HEK293T (cell line): ENCODE measurements at regions not wholly inside any gene's neighbourhood (a gene's known extent, or its start where the extent isn't known, plus 50 kb on each side); places are given as distances from the start of the nearest gene placed in this dataset.

ENCODE experiments used
- NFRKB ChIP-seq: fragments of 450-650 bp; IDR thresholded peaks from 2 replicates; pipeline ENCODE4 v1.6.1; 2016; ENCODE audit warnings: mild to moderate bottlenecking, moderate library complexity
- SP1 ChIP-seq: fragments of 450-650 bp; IDR thresholded peaks from 2 replicates; pipeline ENCODE4 v1.6.1; 2017
- SUZ12 ChIP-seq: fragments of 450-650 bp; IDR thresholded peaks from 2 replicates; pipeline ENCODE4 v1.6.1; 2016; ENCODE audit warnings: mild to moderate bottlenecking
- ZNF384 ChIP-seq: fragments of 450-650 bp; IDR thresholded peaks from 2 replicates; pipeline ENCODE4 v1.6.1; 2016

DNA sequence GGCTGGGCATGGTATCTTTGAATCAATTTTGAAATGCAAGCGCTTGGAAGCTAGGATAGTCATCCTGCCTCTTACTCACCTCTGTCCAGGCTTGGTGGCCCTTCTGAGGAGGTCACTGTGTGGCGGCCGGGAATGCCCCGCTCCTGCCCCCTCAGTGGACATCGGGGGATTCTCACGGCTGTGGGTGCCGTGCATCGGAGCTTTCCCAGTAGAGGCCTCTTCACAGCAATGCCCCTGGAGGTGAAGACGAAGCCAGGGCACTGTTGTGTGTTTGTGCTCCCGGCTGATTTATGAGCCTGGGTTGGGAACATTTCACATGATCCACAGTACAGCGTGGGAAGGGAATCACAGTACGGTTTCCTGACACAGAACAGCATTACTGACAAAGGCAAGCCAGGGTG is 147.5 kb downstream of the NXNL2 start:
- TF ChIP-seq SUZ12 (no peak), SP1 (no peak), ZNF384 (no peak), NFRKB (no peak)
